ENCODE measurements at regions not wholly inside any gene's neighbourhood (a gene's known extent, or its start where the extent isn't known, plus 50 kb on each side); places are given as distances from the start of the nearest gene placed in this dataset.
"Not testable (repeated sequence)": the region's sequence is repeated elsewhere in the genome, so short reads cannot be mapped to it uniquely, and the experiment has no call there.

DNA sequence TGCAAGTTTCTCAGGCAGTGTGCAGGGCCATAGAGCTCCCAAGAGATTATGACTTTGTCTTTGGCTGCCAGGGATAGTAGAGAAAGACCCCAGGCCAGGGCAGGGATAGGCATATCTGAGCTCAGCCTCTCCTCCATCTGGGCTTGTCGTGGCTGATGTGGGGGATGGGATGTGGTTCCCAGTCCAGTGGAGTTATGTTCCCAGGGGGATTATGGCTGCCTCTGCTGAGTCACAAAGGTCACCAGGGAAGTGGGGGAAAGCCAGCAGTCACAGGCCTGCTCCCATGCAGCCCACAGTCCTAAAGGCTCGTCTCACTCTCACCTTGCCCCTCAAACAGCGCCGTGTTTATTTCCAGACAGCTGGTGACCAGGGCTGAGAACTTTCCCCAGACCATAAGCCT lies 354.9 kb downstream of the SI start:
- Mint-ChIP-seq H3K36me3 (ENCODE audit: low read depth) (no peaks in the 10 kb centered on the region), H3K4me3 (no peak overlapping the region)

DNA sequence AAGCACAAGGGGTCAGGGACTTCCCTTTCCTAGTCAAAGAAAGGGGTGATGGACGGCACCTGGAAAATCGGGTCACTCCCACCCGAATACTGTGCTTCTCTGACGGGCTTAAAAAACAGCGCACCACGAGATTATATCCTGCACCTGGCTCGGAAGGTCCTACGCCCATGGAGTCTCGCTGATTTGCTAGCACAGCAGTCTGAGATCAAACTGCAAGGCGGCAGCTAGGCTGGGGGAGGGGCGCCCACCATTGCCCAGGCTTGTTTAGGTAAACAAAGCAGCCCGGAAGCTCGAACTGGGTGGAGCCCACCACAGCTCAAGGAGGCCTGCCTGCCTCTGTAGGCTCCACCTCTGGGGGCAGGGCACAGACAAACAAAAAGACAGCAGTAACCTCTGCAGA lies 375.5 kb downstream of the SI start:
- H3K27me3 Mint-ChIP-seq; H3K27ac Mint-ChIP-seq; intact Hi-C loops (cut with micrococcal nuclease); H3K4me1 Mint-ChIP-seq (ENCODE audit: low read depth); H3K4me3 Mint-ChIP-seq; H3K36me3 Mint-ChIP-seq (ENCODE audit: low read depth): not testable (repeated sequence)
- peaks cover 14% of the 10 kb centered on the region for H3K9me3 Mint-ChIP-seq

More for the DNA sequence above, 354.9 kb downstream of the SI start:
- H3K27me3 Mint-ChIP-seq = no peaks in the 10 kb centered on the region
- no peak overlapping the region for H3K27ac Mint-ChIP-seq
- no peaks in the 10 kb centered on the region for H3K9me3 Mint-ChIP-seq
- intact Hi-C loops (cut with micrococcal nuclease) = no loop called here
- no peaks in the 10 kb centered on the region for H3K4me1 Mint-ChIP-seq (ENCODE audit: low read depth)

DNA sequence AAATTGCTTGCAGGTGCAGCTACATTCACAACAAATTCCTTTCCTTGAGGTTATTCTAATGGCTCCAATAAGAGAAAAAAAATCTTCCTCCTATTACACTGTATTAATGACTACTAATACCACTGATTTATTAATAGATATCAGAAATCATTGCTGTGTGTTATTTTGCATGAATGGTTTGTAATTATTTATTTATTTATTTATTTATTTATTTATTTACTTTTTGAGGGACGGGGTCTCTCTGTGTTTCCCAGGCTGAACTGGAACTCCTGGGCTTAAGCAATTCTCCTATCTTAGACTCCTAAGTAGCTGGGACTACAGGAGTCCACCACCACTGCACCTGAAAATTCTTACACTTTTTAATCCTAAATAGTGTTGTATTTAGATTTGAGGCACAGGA lies 390.4 kb downstream of the SI start:
- H3K4me1 Mint-ChIP-seq (ENCODE audit: low read depth) = no peaks in the 10 kb centered on the region
- H3K4me3 Mint-ChIP-seq = no peak overlapping the region
- no peaks in the 10 kb centered on the region for H3K27me3 Mint-ChIP-seq
- H3K9me3 Mint-ChIP-seq = no peaks in the 10 kb centered on the region
- intact Hi-C loops (cut with micrococcal nuclease) = no loop called here
- no peak overlapping the region for H3K27ac Mint-ChIP-seq
- no peaks in the 10 kb centered on the region for H3K36me3 Mint-ChIP-seq (ENCODE audit: low read depth)

DNA sequence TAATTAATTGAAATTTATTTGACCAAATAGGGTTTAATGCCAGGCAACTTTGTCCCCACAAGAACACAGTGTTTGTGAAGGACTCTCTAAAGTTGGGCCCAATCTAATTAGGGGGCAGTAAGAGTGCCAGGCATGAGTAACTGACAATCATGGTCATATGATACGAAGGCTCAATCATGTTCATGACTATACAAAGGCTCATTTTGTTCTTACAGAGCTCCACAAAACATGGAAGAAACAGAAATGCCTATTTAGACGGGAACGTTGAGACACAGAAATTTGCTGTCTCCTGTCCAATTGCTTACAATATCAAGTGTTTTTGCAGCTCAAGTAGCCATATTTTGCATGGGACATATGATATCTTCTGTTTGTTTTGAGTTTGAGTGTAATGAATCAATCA lies 391.1 kb downstream of the SI start:
- intact Hi-C loops (cut with micrococcal nuclease) = no loop called here
- H3K9me3 Mint-ChIP-seq = no peaks in the 10 kb centered on the region
- no peaks in the 10 kb centered on the region for H3K36me3 Mint-ChIP-seq (ENCODE audit: low read depth)
- H3K4me3 Mint-ChIP-seq = no peak overlapping the region
- no peak overlapping the region for H3K27ac Mint-ChIP-seq
- H3K27me3 Mint-ChIP-seq = no peaks in the 10 kb centered on the region
- H3K4me1 Mint-ChIP-seq (ENCODE audit: low read depth) = no peaks in the 10 kb centered on the region

DNA sequence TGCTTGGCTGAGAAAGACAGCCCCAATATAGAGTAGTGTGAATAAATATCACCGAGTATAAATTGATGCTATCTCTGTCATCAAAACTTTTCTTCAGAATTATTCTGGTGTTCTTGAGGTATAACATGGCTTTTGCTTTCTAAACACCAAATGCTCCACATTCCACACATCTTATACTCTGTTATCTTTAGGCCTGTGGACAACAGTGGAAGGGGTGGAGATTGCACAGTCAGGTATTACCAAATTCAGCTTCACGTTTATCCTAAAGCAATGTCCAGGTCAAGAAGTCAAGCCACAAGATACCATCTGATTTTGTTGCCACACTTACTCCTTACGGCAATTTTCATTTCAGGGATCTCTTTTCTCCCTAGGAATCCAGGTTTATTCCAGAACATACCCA lies 394.8 kb downstream of the SI start:
- no peaks in the 10 kb centered on the region for H3K9me3 Mint-ChIP-seq
- no peaks in the 10 kb centered on the region for H3K27me3 Mint-ChIP-seq
- H3K36me3 Mint-ChIP-seq (ENCODE audit: low read depth) = no peaks in the 10 kb centered on the region
- H3K4me3 Mint-ChIP-seq = no peak overlapping the region
- intact Hi-C loops (cut with micrococcal nuclease) = no loop called here
- no peaks in the 10 kb centered on the region for H3K4me1 Mint-ChIP-seq (ENCODE audit: low read depth)
- no peak overlapping the region for H3K27ac Mint-ChIP-seq

DNA sequence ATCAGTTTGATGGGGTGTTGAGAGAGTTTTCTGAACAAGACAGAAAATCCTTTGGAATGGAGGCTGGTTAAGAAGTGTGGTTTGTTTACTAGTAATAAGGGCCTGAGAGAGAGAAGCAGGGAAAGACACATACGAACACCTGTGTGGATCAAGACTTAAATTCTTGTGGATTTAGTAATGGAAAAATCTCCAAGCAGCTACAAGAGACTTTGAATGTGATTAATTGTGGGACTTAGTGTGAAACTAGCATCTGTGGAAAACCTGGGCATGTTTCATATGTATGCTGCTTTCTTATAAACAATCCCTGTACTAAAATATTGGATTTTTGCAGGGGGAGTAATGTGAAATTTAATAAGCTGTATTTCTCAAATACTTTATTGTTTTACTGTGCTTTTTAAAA lies 399.1 kb downstream of the SI start:
- Mint-ChIP-seq H3K27ac (no peak overlapping the region), H3K9me3 (no peaks in the 10 kb centered on the region), H3K27me3 (no peaks in the 10 kb centered on the region), H3K4me1 (ENCODE audit: low read depth) (no peaks in the 10 kb centered on the region), H3K4me3 (no peak overlapping the region), H3K36me3 (ENCODE audit: low read depth) (no peaks in the 10 kb centered on the region)
- intact Hi-C loops (cut with micrococcal nuclease) = no loop called here

DNA sequence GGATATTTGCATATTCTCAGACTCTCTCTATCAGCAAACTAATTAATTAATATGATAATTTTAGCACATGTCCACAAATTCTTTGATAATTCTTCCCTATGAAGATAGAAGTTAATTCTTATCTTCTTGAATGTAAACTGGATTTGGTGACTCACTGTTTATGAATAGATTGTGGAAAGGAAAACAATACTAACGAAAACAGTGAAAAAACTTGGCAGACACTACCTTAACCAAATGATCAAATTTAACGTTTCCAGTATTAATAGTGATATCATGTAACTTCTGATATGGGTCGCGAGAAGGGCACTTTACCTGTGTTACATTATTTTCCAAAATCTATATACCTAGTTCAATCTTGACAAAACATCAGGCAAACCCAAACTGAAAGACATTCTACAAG lies 401.0 kb downstream of the SI start:
- no peaks in the 10 kb centered on the region for H3K27me3 Mint-ChIP-seq
- no peaks in the 10 kb centered on the region for H3K9me3 Mint-ChIP-seq
- H3K4me1 Mint-ChIP-seq (ENCODE audit: low read depth) = no peaks in the 10 kb centered on the region
- no peak overlapping the region for H3K27ac Mint-ChIP-seq
- H3K36me3 Mint-ChIP-seq (ENCODE audit: low read depth) = no peaks in the 10 kb centered on the region
- intact Hi-C loops (cut with micrococcal nuclease) = no loop called here
- H3K4me3 Mint-ChIP-seq = no peak overlapping the region

DNA sequence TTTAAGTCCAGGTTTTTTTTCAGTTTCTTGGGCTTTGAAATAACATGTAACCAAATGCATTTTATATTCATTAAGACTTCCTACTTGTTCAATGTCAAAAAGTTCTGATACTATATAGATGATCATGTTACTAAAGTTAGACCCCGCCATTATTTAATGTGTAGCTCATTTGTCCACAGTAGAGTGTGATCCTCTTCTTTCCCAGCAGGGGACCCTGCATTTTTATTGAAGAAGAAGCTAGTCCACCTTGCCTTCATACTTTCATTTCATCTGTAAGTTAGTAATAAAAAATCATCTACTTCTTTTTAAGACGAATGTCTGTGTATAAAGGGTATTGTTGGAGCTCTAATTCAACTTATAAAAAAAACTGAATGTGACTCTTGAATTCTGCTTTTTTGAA lies 404.6 kb downstream of the SI start:
- H3K9me3 Mint-ChIP-seq = peaks cover 5% of the 10 kb centered on the region
- H3K4me1 Mint-ChIP-seq (ENCODE audit: low read depth) = no peaks in the 10 kb centered on the region
- no peaks in the 10 kb centered on the region for H3K27me3 Mint-ChIP-seq
- H3K4me3 Mint-ChIP-seq = no peak overlapping the region
- H3K27ac Mint-ChIP-seq = no peak overlapping the region
- intact Hi-C loops (cut with micrococcal nuclease) = no loop called here
- H3K36me3 Mint-ChIP-seq (ENCODE audit: low read depth) = no peaks in the 10 kb centered on the region

DNA sequence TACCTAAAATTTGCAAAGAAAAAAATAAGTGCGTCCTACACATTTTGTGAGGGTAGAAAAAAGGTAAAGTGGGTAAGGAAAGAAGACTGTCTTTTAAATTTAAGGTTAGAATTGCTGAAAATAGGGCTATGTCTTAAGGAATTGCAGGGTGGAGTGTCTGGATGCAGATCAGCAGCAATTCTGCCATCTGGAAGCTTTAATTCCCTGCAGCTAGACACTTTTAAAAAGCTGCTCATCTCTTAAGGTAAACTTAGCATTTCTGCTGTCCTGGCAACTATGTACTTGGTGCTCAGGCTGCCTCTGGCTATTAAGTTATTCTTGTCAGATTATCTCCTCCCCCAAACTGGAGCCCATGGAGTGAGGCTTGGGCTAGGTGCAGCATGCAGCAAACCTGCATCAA lies 420.2 kb downstream of the SI start:
- Mint-ChIP-seq H3K36me3 (ENCODE audit: low read depth) (no peaks in the 10 kb centered on the region), H3K27ac (no peak overlapping the region), H3K27me3 (no peaks in the 10 kb centered on the region), H3K4me1 (ENCODE audit: low read depth) (no peaks in the 10 kb centered on the region), H3K9me3 (no peaks in the 10 kb centered on the region), H3K4me3 (no peak overlapping the region)
- intact Hi-C loops (cut with micrococcal nuclease) = no loop called here

DNA sequence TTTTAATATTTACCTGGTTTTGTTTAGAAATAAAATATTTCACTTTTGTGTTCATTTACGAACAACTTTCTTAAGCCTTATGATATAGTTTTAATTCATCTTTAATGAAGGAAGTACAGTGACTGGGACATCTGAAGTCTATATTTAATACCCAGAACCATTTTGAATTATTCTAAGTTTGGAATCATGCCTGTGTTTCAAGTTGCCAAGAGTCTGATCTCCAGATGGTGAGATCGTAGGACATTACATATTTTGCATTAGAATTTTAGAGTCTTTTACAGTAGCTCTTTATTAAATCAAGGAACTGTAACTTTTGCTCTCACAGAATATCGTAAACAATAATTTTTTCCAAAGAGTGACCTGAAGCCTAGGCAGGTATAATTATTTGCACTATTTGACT lies 420.7 kb downstream of the SI start:
- H3K27me3 Mint-ChIP-seq = no peaks in the 10 kb centered on the region
- H3K4me3 Mint-ChIP-seq = no peak overlapping the region
- no peaks in the 10 kb centered on the region for H3K4me1 Mint-ChIP-seq (ENCODE audit: low read depth)
- intact Hi-C loops (cut with micrococcal nuclease) = no loop called here
- H3K36me3 Mint-ChIP-seq (ENCODE audit: low read depth) = no peaks in the 10 kb centered on the region
- no peaks in the 10 kb centered on the region for H3K9me3 Mint-ChIP-seq
- no peak overlapping the region for H3K27ac Mint-ChIP-seq

DNA sequence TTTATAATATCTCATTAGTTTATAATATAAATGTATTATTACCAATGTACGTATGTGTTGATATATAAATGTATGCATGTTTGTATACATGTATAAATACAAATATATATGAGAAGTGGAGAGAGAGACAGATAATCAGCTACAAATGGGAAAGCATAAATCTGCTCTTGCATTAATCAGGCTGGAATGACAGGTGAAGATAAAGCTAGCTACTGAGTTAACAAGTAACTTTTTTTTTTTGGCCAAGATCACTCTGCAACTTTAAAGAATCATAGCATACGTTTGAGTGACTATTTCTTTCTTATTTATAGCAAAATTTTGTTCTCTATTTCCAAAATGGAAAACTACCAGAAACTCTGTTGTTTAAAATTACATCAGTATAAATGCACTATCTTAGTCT lies 422.8 kb downstream of the SI start:
- Mint-ChIP-seq H3K9me3 (peaks cover 17% of the 10 kb centered on the region), H3K27me3 (no peaks in the 10 kb centered on the region), H3K4me3 (no peak overlapping the region), H3K36me3 (ENCODE audit: low read depth) (no peaks in the 10 kb centered on the region), H3K27ac (no peak overlapping the region), H3K4me1 (ENCODE audit: low read depth) (no peaks in the 10 kb centered on the region)
- intact Hi-C loops (cut with micrococcal nuclease) = no loop called here

DNA sequence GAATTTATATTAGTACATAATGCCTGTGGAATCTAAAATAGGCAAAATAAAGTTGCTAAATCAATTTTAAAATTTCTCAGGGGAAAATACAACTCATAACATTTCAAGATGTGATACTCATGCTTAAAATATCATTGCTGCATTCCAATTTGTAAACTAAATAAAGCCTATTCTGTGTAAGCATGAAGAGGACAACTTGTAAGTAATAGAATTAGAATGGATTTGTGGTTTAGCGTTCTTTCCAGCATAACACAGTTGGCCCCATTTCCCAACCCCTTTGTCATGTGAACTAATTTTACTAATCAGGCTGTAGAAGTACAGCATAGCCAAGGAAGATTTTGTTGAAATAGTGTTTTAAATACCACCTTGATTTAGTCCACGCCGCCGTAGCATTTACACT lies 437.2 kb downstream of the SI start:
- no peak overlapping the region for H3K27ac Mint-ChIP-seq
- no peaks in the 10 kb centered on the region for H3K4me1 Mint-ChIP-seq (ENCODE audit: low read depth)
- intact Hi-C loops (cut with micrococcal nuclease) = no loop called here
- H3K36me3 Mint-ChIP-seq (ENCODE audit: low read depth) = no peaks in the 10 kb centered on the region
- H3K4me3 Mint-ChIP-seq = no peak overlapping the region
- no peaks in the 10 kb centered on the region for H3K27me3 Mint-ChIP-seq
- peaks cover 8% of the 10 kb centered on the region for H3K9me3 Mint-ChIP-seq

DNA sequence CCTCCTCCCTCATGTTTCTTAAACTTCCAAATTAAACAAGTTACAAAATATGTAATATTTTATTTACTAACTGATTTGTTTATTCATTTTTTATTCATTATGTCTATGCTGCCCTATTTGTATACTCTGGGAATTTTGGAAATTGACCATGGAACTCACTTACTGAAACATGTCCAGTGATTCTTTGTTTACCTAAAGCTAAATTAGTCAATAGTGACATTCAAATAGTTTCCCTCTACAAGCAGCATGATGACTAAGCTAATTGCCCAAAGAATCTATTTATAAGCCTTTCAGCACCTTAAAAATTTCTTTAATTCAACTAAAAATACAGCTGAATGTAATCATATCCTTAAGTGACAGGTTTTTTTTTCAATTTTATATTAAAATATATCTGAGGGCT lies 437.7 kb downstream of the SI start:
- Mint-ChIP-seq H3K9me3 (peaks cover 8% of the 10 kb centered on the region), H3K36me3 (ENCODE audit: low read depth) (no peaks in the 10 kb centered on the region), H3K27ac (no peak overlapping the region), H3K27me3 (no peaks in the 10 kb centered on the region), H3K4me1 (ENCODE audit: low read depth) (no peaks in the 10 kb centered on the region), H3K4me3 (no peak overlapping the region)
- intact Hi-C loops (cut with micrococcal nuclease) = no loop called here

DNA sequence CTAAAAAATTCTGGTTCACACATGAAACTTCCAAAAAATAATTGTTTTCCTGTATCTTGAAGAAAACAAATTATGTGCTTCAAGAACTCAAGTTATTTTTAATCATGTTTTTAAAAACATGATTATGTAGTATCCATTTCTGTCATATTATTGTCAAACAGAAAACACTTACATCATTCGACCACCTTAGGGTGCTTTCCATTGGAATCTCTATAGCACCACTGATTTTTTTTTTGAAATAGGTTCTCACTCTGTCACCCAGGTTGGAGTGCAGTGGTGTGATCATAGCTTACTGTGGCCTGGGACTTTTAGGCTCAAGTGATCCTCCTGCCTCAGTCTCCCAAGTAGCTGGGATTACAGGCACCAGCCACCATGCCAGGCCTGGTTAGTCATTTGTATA lies 457.3 kb downstream of the SI start:
- intact Hi-C loops (cut with micrococcal nuclease) = no loop called here
- H3K27ac Mint-ChIP-seq = no peak overlapping the region
- no peak overlapping the region for H3K4me3 Mint-ChIP-seq
- no peaks in the 10 kb centered on the region for H3K27me3 Mint-ChIP-seq
- no peaks in the 10 kb centered on the region for H3K36me3 Mint-ChIP-seq (ENCODE audit: low read depth)
- H3K4me1 Mint-ChIP-seq (ENCODE audit: low read depth) = no peaks in the 10 kb centered on the region
- no peaks in the 10 kb centered on the region for H3K9me3 Mint-ChIP-seq

DNA sequence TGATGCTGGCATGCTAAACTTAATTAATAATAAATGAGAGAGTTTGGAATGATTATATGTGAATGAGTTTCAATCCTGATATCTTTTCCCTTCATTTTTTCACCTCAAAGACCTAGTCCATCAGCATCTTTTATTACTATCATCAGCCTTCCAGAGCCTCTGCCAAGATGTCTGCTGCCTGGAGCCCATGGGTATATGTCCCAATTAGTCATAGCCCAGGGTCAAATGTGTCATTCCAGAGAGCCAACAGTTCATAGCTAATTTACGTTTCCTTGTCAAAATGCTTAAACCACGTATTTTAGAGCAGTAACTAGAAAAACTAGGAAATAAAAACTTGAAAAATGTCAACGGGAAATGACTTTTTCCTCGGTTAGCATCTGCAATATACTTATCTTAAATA lies 457.9 kb downstream of the SI start:
- Mint-ChIP-seq H3K27me3 (no peaks in the 10 kb centered on the region), H3K36me3 (ENCODE audit: low read depth) (no peaks in the 10 kb centered on the region), H3K4me1 (ENCODE audit: low read depth) (no peaks in the 10 kb centered on the region), H3K27ac (no peak overlapping the region), H3K4me3 (no peak overlapping the region), H3K9me3 (no peaks in the 10 kb centered on the region)
- intact Hi-C loops (cut with micrococcal nuclease) = no loop called here

DNA sequence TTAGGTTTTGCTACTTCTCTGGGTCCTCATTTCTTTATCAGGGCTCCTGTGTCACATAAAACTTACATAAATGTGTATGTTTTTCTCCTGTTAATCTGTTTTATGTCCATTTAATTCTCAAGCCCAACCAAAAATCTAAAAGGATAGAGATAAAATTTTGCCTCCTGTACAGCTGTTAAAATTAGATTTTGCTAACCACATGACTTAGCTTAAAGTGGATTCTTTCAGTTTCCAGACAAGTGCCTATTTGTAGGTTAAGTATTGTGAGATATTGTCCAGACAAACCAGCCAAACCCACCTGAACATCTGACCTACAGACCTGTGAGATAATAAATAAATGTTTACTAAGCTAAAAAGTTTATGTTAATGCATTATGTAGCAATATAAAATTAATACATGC lies 465.5 kb downstream of the SI start:
- Mint-ChIP-seq H3K9me3 (no peaks in the 10 kb centered on the region), H3K27me3 (no peaks in the 10 kb centered on the region), H3K36me3 (ENCODE audit: low read depth) (no peaks in the 10 kb centered on the region), H3K27ac (no peak overlapping the region), H3K4me1 (ENCODE audit: low read depth) (no peaks in the 10 kb centered on the region), H3K4me3 (no peak overlapping the region)
- intact Hi-C loops (cut with micrococcal nuclease) = no loop called here

Measured in dendritic cell treated with granulocyte-macrophage colony-stimulating factor and Interleukin-4, amounts not matched to agents 40 ng/mL and 50 ng/mL, for 4 days (primary cell).